ENCODE measurements at regions not wholly inside any gene's neighbourhood (a gene's known extent, or its start where the extent isn't known, plus 50 kb on each side); places are given as distances from the start of the nearest gene placed in this dataset.
A peak's percentile ranks its signal among the peaks of the same experiment; 100 is the strongest.

GRCh38 chr5:39717176-39717897 is 292.6 kb upstream of the DAB2 start:
- no peak overlapping the region for H3K27ac ChIP-seq
- intact Hi-C loops (cut with DNase I), result loop anchor here in 8 of 10 donors (5.0 to 10.0 kb wide), 6 partner anchors 967 to 1157 kb away; no protein-coding TSS in a partner anchor
- TF ChIP-seq CTCF (IDR thresholded peaks at IDR 0.05) (no peak), POLR2A (IDR thresholded peaks at IDR 0.05) (no peak)
- ATAC-seq, result no peak
- H3K4me3 ChIP-seq, result no peak overlapping the region
- WGBS, 4 donors, result 80 to 88% (median 85%) methylated on average over 2 of the region's 2 CpGs
- no peaks in the 10 kb centered on the region for H3K27me3 ChIP-seq
- H3K36me3 ChIP-seq, result no peaks in the 10 kb centered on the region
- no peak for DNase-seq
- H3K9me3 ChIP-seq, result no peaks in the 10 kb centered on the region
- peaks cover 0 to 8% (median 0%) of the 10 kb centered on the region in 12 donors for H3K4me1 ChIP-seq

- intact Hi-C loops (cut with DNase I), result loop anchor here in 8 of 10 donors (5.0 to 10.0 kb wide), 6 partner anchors 968 to 1158 kb away; no protein-coding TSS in a partner anchor
- WGBS, 4 donors, result 27 to 40% (median 30%) methylated on average over 2 of the region's 2 CpGs
- H3K4me1 ChIP-seq, result peaks cover 0 to 8% (median 0%) of the 10 kb centered on the region in 12 donors
- ATAC-seq, result no peak
- peak in 2 of 5 donors; percentile 13 to 23 for DNase-seq
- no peaks in the 10 kb centered on the region for H3K9me3 ChIP-seq
- no peaks in the 10 kb centered on the region for H3K36me3 ChIP-seq
- no peak overlapping the region for H3K4me3 ChIP-seq
- no peak for TF ChIP-seq POLR2A (IDR thresholded peaks at IDR 0.05)
- peak in 6 of 12 donors; percentile 13 to 38 (median 22) for TF ChIP-seq CTCF (IDR thresholded peaks at IDR 0.05)
- no peak overlapping the region for H3K27ac ChIP-seq
- H3K27me3 ChIP-seq, result no peaks in the 10 kb centered on the region
These were observed 291.8 kb upstream of the DAB2 start for GRCh38 chr5:39716532-39717028.

GRCh38 chr5:39714036-39714698 is 289.4 kb upstream of the DAB2 start:
- no peak overlapping the region for H3K4me3 ChIP-seq
- WGBS, 4 donors, result 21 to 45% (median 30%) methylated on average over 2 of the region's 2 CpGs
- peak in 1 of 4 donors; percentile 53 for ATAC-seq
- no peaks in the 10 kb centered on the region for H3K36me3 ChIP-seq
- TF ChIP-seq CTCF (IDR thresholded peaks at IDR 0.05), result peak; percentile 35 to 67 (median 56)
- no peak for TF ChIP-seq POLR2A (IDR thresholded peaks at IDR 0.05)
- DNase-seq, result peak in 1 of 5 donors; percentile 14
- H3K4me1 ChIP-seq, result peaks cover 0 to 8% (median 0%) of the 10 kb centered on the region in 12 donors
- no peaks in the 10 kb centered on the region for H3K27me3 ChIP-seq
- H3K9me3 ChIP-seq, result no peaks in the 10 kb centered on the region
- peak overlapping the region in 2 of 12 donors; percentile 6 to 25 for H3K27ac ChIP-seq
- intact Hi-C loops (cut with DNase I), result loop anchor here (2.0 to 10.0 kb wide), 8 partner anchors 971 to 1163 kb away; no protein-coding TSS in a partner anchor

Data from heart left ventricle (tissue), 16 donors.